B cell (primary cell): ENCODE measurements at regions not wholly inside any gene's neighbourhood (a gene's known extent, or its start where the extent isn't known, plus 50 kb on each side); places are given as distances from the start of the nearest gene placed in this dataset.

Experiments
- ATAC-seq: fragments of 200-7000 bp; cut with Tn5 transposase; one replicate; pipeline ENCODE4 v1.10.0; 2021; ENCODE audit warnings: low read depth, mild to moderate bottlenecking, moderate number of reproducible peaks, moderate library complexity
- CTCF ChIA-PET: fragments of 350-600 bp; sonication (Branson Sonifier 250); formaldehyde crosslinking; loops from one replicate; lab custom pipeline; 2021; ENCODE audit warnings: antibody characterized with exemption, inconsistent platforms; lab: Charles Lee
- POLR2A ChIA-PET: fragments of 350-600 bp; sonication (Branson Sonifier 250); formaldehyde crosslinking; loops from one replicate; lab custom pipeline; 2021; ENCODE audit warnings: antibody characterized with exemption; lab: Charles Lee
- DNase-seq: peaks from one replicate; pipeline ENCODE4 v3.0.0; 2013
- H2AFZ ChIP-seq: 2 replicates; pipeline ENCODE4 v1.6.1; 2012; ENCODE audit warnings: mild to moderate bottlenecking, low read depth, low read length; ENCODE audit not compliant: insufficient read depth, poor library complexity, severe bottlenecking
- H3K27ac ChIP-seq, 2 donors: 1 replicate in 1 of 2; 2 replicates in 1 of 2; pipeline ENCODE4 v1.5.1; 2012 to 2013; ENCODE audit warnings: low read length in 2 of 2, mild to moderate bottlenecking in 2 of 2, moderate library complexity in 1 of 2
- H3K27me3 ChIP-seq, 4 experiments: fragments of 200-600 bp in 1 of 4; sonication (generic) in 1 of 4; replicated peaks in 1 of 4; 1 replicate in 2 of 4; 2 replicates in 2 of 4; pipeline versions ENCODE4 v1.6.1 to v1.7.0; 2013 to 2016; ENCODE audit warnings: low read length in 3 of 4, mild to moderate bottlenecking in 2 of 4, mixed read lengths in 1 of 4, moderate library complexity in 1 of 4; ENCODE audit not compliant: insufficient read depth in 4 of 4, control insufficient read depth in 3 of 4; ENCODE audit errors: control extremely low read depth in 1 of 4
- H3K36me3 ChIP-seq, 2 experiments: replicated peaks in 1 of 2; 1 replicate in 1 of 2; 2 replicates in 1 of 2; pipeline versions ENCODE4 v1.6.1 to v1.7.1; 2013; ENCODE audit warnings: low read length in 1 of 2; ENCODE audit not compliant: insufficient read depth in 2 of 2, control insufficient read depth in 1 of 2; ENCODE audit errors: control extremely low read depth in 1 of 2, extremely low read depth in 1 of 2
- H3K4me1 ChIP-seq, 2 donors: fragments of 200-600 bp in 1 of 2; sonication (generic) in 1 of 2; 1 replicate in 1 of 2; 2 replicates in 1 of 2; pipeline versions ENCODE4 v1.5.1 to v1.6.1; 2013 to 2017; ENCODE audit warnings: low read length in 2 of 2; ENCODE audit not compliant: control insufficient read depth in 2 of 2, insufficient read depth in 2 of 2
- H3K4me2 ChIP-seq: replicated peaks from 2 replicates; pipeline ENCODE3; 2012; ENCODE audit warnings: mild to moderate bottlenecking, low read depth, low read length; ENCODE audit not compliant: poor library complexity, severe bottlenecking
- H3K4me3 ChIP-seq, 5 experiments: fragments of 200-600 bp in 1 of 5; sonication (generic) in 1 of 5; 1 replicate in 3 of 5; 2 replicates in 2 of 5; pipeline versions ENCODE4 v1.5.1 to v1.7.0; 2011 to 2016; ENCODE audit warnings: low read length in 4 of 5, mild to moderate bottlenecking in 4 of 5, low read depth in 2 of 5, control low read depth in 1 of 5, moderate library complexity in 1 of 5; ENCODE audit not compliant: insufficient read depth in 1 of 5; ENCODE audit errors: control extremely low read depth in 1 of 5, extremely low read depth in 1 of 5
- H3K79me2 ChIP-seq: fragments of 200-600 bp; sonication (generic); one replicate; pipeline ENCODE4 v1.6.0; 2016; ENCODE audit warnings: low read length; ENCODE audit not compliant: control insufficient read depth, insufficient read depth
- H3K9ac ChIP-seq: fragments of 200-600 bp; sonication (generic); 2 replicates; pipeline ENCODE4 v1.6.1; 2017; ENCODE audit warnings: mild to moderate bottlenecking, low read length, moderate library complexity
- H3K9me3 ChIP-seq, 3 donors: one replicate each; pipeline versions ENCODE4 v1.6.1 to v1.7.1; 2013; ENCODE audit warnings: low read length in 2 of 3; ENCODE audit not compliant: control insufficient read depth in 2 of 3, insufficient read depth in 1 of 3; ENCODE audit errors: control extremely low read depth in 1 of 3
- H4K20me1 ChIP-seq: 2 replicates; pipeline ENCODE4 v1.6.0; 2012; ENCODE audit warnings: mild to moderate bottlenecking, low read length; ENCODE audit not compliant: insufficient read depth, control insufficient read depth, poor library complexity, severe bottlenecking
- H3K27ac Mint-ChIP-seq: one replicate; pipeline ENCODE4 v1.8.0; 2021; ENCODE audit warnings: mixed read lengths
- H3K27me3 Mint-ChIP-seq: one replicate; pipeline ENCODE4 v1.8.0; 2021; ENCODE audit warnings: mixed read lengths
- H3K4me1 Mint-ChIP-seq: one replicate; pipeline ENCODE4 v1.8.0; 2021; ENCODE audit warnings: mixed read lengths
- H3K4me3 Mint-ChIP-seq: one replicate; pipeline ENCODE4 v1.8.0; 2021; ENCODE audit warnings: mixed read lengths
- H3K9me3 Mint-ChIP-seq: one replicate; pipeline ENCODE4 v1.8.0; 2022; ENCODE audit warnings: mixed read lengths; ENCODE audit not compliant: insufficient read depth
- EZH2 ChIP-seq: IDR thresholded peaks from 2 replicates; pipeline ENCODE4 v1.6.1; 2012; ENCODE audit warnings: borderline replicate concordance, low read depth, mild to moderate bottlenecking, moderate library complexity, low read length; ENCODE audit not compliant: insufficient read depth, poor library complexity, severe bottlenecking
- WGBS: methylation state at CpG from one replicate; pipeline ENCODE4 v1.1.5; 2013; ENCODE audit warnings: missing lambda C conversion rate; ENCODE audit not compliant: insufficient coverage; 5-methylcytosine and 5-hydroxymethylcytosine counted together
- intact Hi-C: fragments of 100-400 bp; cut with micrococcal nuclease; formaldehyde crosslinking; loops from one replicate; pipeline ENCODE4 v1.10.0; 2022
- TF ChIP-seq, protein P1 (sequence below): fragments of 200-600 bp; IDR thresholded peaks from one replicate; pipeline ENCODE4 v1.8.0; 2022; ENCODE audit warnings: antibody characterized with exemption, mild to moderate bottlenecking

DNA sequence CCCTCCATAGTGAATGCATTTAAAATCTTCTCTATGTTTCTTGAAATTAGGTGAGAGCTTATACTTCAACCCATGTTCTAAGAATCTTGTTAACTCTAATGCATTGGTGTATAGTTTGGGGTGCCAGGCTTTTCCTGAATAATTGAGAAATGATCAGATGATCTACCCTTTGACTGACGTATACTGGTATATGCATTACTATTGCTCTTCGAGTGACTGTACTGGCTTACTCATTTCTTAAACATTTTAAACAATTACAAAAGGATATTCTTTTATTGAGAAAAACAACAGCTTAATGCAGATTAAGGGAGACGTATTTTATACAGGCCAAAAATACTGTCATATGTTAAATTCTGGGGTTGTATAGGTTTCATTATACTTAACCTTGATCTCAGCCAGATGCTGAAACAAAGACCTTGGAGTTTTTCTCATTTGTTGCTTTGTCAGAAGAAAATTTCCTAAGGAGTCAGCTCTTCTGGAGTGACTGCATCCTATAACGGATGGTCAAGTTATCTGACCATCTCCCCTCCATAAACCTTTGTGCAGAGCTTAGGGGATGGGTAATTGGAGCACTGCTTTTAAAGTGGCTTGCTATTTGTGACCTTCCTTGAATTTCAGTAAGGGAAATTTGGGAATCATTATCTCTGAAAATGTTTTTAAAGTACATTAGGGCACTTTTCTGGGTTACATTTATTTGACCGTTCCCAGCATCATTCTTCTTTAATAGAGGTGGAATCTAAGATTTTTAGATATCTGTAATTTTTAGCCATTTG lies 507.6 kb downstream of the PCNX1 start:
- no peak overlapping the region for H3K4me2 ChIP-seq
- no peak overlapping the region for H3K4me3 Mint-ChIP-seq
- no peaks in the 10 kb centered on the region for H3K27me3 ChIP-seq
- H3K27ac Mint-ChIP-seq: no peak overlapping the region
- H3K79me2 ChIP-seq: peaks cover 65% of the 10 kb centered on the region
- H3K4me3 ChIP-seq: no peak overlapping the region
- peaks cover 0 to 21% of the 10 kb centered on the region in 2 experiments for H3K36me3 ChIP-seq
- intact Hi-C loops: no loop called here
- peaks cover 13% of the 10 kb centered on the region for H4K20me1 ChIP-seq
- CTCF ChIA-PET: interaction anchor here (0.6 to 5.1 kb wide), 3 partner anchors 11 to 339 kb away, joined by 3 to 25 read pairs (median 3); no protein-coding TSS in a partner anchor
- H3K4me1 ChIP-seq: no peaks in the 10 kb centered on the region
- no peaks in the 10 kb centered on the region for H3K27me3 Mint-ChIP-seq
- H3K27ac ChIP-seq: no peak overlapping the region
- DNase-seq (no peak), ATAC-seq (no peak)
- H3K9me3 ChIP-seq: peaks cover 0 to 2% (median 0%) of the 10 kb centered on the region in 3 donors
- H3K9ac ChIP-seq: no peak overlapping the region
- no peak for TF ChIP-seq EZH2
- TF ChIP-seq, protein P1, sequence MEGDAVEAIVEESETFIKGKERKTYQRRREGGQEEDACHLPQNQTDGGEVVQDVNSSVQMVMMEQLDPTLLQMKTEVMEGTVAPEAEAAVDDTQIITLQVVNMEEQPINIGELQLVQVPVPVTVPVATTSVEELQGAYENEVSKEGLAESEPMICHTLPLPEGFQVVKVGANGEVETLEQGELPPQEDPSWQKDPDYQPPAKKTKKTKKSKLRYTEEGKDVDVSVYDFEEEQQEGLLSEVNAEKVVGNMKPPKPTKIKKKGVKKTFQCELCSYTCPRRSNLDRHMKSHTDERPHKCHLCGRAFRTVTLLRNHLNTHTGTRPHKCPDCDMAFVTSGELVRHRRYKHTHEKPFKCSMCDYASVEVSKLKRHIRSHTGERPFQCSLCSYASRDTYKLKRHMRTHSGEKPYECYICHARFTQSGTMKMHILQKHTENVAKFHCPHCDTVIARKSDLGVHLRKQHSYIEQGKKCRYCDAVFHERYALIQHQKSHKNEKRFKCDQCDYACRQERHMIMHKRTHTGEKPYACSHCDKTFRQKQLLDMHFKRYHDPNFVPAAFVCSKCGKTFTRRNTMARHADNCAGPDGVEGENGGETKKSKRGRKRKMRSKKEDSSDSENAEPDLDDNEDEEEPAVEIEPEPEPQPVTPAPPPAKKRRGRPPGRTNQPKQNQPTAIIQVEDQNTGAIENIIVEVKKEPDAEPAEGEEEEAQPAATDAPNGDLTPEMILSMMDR: no peak
- peaks cover 38% of the 10 kb centered on the region for H3K4me1 Mint-ChIP-seq
- WGBS: no CpG with 5 or more reads among the region's 5 CpGs
- POLR2A ChIA-PET: no interaction called here
- H3K9me3 Mint-ChIP-seq: no peaks in the 10 kb centered on the region
- no peak overlapping the region for H2AFZ ChIP-seq

DNA sequence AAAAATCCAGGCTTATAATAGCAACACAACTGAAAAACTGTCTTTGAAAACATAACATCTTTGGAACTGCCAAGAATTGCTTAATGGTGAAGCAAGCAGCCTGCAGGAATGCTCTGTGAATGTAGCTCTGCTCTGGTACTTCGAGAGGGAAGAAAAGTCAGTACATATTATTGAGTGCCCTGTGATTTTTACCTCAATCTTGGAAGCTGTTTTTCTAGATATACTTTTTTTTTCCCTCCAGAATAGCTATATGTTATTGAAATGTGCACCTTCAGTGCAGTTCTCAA lies 508.1 kb downstream of the PCNX1 start:
- H3K79me2 ChIP-seq: peaks cover 63% of the 10 kb centered on the region
- CTCF ChIA-PET: interaction anchor here (0.6 to 5.1 kb wide), 5 partner anchors 11 to 339 kb away, joined by 3 to 25 read pairs (median 3); no protein-coding TSS in a partner anchor
- intact Hi-C loops: no loop called here

More for the DNA sequence above, 508.1 kb downstream of the PCNX1 start:
- DNase-seq (no peak), ATAC-seq (no peak)
- no CpG with 5 or more reads among the region's 1 CpG for WGBS
- Mint-ChIP-seq H3K27ac (no peak overlapping the region), H3K27me3 (no peaks in the 10 kb centered on the region), H3K4me1 (peaks cover 35% of the 10 kb centered on the region), H3K4me3 (no peak overlapping the region), H3K9me3 (no peaks in the 10 kb centered on the region)
- POLR2A ChIA-PET: no interaction called here
- Histone ChIP-seq H3K27me3 (no peaks in the 10 kb centered on the region), H3K4me2 (no peak overlapping the region), H3K9ac (no peak overlapping the region), H3K4me3 (no peak overlapping the region), H3K4me1 (no peaks in the 10 kb centered on the region), H3K27ac (no peak overlapping the region), H3K36me3 (peaks cover 0 to 25% of the 10 kb centered on the region in 2 experiments), H4K20me1 (peaks cover 13% of the 10 kb centered on the region), H3K9me3 (peaks cover 0 to 2% (median 0%) of the 10 kb centered on the region in 3 donors), H2AFZ (no peak overlapping the region)
- TF ChIP-seq, protein P1: no peak
- no peak for TF ChIP-seq EZH2
